ENCODE measurements at regions not wholly inside any gene's neighbourhood (a gene's known extent, or its start where the extent isn't known, plus 50 kb on each side); places are given as distances from the start of the nearest gene placed in this dataset.
A peak's percentile ranks its signal among the peaks of the same experiment; 100 is the strongest.
"Not testable (repeated sequence)": the region's sequence is repeated elsewhere in the genome, so short reads cannot be mapped to it uniquely, and the experiment has no call there.

- no peak for DNase-seq
Measured at GRCh38 chr7:109335951-109336350, 766.3 kb downstream of the DNAJB9 start.

- DNase-seq: peak in 1 of 3 experiments; percentile 44
Measured at GRCh38 chr7:109336531-109336930, 766.9 kb downstream of the DNAJB9 start.

DNA sequence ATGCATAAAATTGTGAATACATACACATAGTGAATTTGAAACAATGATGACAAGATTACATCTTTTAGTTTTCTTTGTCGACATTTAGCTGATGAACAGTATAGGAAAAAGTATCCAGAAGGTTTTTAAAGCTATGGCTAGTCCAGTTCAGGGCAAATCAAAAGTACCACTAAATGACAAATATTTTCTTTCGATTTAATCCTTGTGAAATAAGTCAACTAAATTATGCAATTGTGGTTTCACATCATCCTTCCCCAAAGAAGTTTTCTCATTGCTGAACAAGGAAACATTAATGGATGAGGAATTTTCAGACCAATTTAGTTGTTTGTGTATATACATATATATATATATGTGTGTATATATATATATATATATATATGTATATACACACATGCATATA lies 774.0 kb downstream of the DNAJB9 start:
- no peak for DNase-seq

- DNase-seq: no peak
Measured at GRCh38 chr7:109351493-109351892, 781.8 kb downstream of the DNAJB9 start.

DNA sequence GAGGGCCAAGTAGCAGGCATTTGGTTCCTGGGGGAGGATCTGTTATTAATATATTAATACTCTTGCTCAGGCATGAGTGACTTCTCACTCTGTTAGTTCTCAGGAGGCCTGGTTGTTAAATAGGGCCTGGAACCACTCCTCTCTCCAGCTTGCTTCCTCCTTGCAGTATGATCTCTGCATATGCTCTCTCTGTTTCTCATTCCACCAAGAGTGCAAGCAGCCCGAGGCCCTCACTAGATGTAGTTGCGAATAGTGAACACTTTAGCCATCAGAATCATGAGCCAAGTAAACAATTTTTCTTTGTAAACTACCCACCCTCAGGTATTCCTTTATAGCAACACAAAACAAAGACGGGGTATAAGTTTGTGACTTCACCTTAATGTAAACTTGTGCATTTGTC lies 784.3 kb downstream of the DNAJB9 start:
- DNase-seq: no peak

- DNase-seq: no peak
Measured at GRCh38 chr7:109354552-109354951, 784.9 kb downstream of the DNAJB9 start.

DNA sequence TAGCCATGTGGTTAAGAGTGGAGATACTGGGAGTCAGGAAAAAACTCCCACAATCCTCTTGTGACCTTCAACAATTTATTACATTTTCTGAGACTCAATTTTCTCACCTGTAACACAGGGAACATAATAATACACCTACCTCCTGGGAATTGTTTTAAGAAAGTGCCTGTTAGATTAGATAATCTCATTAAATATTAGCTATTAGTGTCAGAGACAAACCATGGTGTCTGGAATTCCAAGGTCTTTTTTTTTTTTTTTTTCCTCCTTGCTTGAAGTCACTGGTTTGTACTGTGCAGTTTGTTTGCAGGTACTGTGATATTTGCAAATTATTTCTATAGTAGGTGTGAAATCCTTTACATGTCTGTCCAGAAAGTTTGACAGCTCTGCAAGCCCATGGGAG lies 806.1 kb downstream of the DNAJB9 start:
- no peak for DNase-seq

DNA sequence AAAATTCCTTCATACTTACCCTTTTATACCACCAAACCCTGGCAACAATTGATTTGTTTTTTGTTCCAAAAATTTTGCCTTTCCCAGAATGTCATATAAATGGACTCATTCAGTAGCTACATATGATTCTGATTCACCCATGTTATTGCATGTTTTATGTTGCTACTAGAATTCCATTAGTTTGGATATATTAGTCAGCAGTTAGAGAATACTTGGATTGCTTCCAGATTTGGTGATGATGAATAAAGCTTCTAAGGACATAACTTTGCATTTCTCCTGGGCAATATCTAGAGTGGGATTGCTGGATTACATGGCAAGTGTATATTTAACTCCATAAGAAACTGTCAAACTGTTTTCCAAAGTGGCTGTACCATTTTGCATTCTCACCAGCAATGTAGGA lies 806.9 kb downstream of the DNAJB9 start:
- DNase-seq: no peak

GRCh38 chr7:109377076-109377884 lies 807.6 kb downstream of the DNAJB9 start:
- no peak for DNase-seq

GRCh38 chr7:109386959-109387358 lies 817.3 kb downstream of the DNAJB9 start:
- DNase-seq: no peak

DNA sequence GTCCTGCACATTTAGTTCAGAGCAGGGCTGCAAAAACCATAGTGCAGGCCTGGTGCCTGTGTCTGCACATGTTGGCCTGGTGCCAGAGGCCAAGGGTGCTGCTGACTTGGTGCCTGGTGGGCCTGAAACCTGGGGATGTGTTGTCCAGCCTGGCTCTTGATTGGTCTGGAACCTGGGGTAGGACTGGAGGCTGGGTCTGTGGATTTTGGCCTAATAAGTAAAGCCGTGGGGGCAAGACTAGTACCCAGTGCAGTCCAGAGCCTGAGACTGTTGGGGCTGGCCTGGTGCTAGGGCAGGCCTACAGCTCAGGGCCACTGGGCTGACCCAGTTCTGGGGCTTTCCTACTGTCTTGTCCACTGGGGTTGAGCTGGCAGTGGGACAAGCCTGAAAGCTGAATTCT lies 817.9 kb downstream of the DNAJB9 start:
- no peak for DNase-seq

DNA sequence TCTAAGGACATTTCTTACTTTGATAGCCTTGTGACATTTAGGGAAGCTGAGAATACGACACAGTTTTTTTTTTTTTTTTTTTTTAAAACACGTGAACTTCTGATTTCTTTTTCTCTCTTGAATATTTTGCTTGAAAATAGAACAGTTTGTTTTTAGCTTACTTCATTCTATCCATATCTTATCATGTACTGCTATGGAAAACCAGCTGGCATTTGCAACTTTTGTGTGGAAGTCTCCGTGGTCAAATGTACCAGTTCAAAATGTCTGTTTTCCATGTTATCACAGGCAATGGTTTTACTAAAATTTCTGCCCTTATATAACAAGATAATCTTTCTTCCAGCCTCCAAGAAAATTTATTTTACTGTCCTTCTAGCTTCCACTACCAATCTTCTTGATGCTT lies 821.6 kb downstream of the DNAJB9 start:
- DNase-seq: no peak

- DNase-seq: no peak
Measured at GRCh38 chr7:109402107-109402506, 832.4 kb downstream of the DNAJB9 start.

- DNase-seq: no peak
Measured at GRCh38 chr7:109407756-109408155, 838.1 kb downstream of the DNAJB9 start.

- DNase-seq: no peak
Measured at GRCh38 chr7:109437957-109438356, 868.3 kb downstream of the DNAJB9 start.

DNA sequence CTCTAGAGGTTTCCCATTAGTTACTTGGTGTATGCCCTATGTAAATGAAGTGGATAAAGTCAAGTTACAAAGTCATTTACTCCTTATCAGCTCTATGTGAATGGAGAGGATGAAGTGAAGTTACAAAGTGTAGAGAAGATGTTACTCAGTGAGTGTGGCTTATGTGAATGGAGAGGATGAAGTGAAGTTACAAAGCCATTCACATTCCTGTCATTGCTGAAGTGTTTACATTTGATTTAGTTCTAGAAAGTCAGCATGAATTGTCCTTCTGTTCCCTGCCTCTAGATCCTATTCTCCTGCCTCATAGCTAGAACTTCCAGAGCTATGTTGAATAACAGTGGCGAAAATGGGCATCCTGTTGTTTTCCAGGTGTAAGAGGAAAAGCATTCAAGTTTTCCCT lies 880.1 kb downstream of the DNAJB9 start:
- no peak for DNase-seq

DNA sequence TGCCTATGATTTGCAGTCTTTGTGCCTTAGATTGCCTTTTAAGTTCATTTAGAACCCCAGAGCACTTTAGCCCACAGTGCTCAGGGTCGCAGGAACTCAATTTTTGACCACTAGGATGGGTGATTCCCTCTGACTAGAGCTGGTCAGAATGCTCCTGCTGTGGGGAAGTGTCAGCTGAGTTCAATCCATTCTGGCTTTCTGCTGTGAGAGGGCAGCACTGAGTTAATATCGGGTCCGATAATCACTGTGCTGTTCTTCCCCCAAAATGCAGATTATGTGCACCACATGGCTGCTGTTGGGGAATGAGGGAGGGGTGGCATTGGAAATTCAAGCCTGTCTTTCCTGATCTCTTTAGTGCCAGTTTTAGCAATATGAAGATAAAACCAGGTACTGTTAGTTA lies 886.4 kb downstream of the DNAJB9 start:
- DNase-seq: no peak

DNA sequence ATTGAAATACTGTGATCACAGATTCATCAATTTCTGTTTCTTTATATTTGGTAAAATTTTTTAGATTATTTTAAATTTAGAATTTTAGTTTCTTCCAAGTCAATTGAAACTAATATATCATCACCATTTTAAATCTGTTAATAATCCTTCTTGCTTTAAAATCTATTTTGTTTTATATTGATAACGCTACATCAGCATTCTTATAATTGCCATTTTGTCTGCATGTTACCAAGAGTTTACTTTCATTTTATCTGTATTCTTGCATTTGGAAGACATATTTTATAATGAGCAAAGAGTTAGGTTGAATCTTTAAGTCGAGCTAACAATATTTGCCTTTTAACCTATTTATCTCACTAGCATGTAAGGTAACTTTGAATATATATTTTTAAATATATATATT lies 890.6 kb downstream of the DNAJB9 start:
- no peak for DNase-seq

DNA sequence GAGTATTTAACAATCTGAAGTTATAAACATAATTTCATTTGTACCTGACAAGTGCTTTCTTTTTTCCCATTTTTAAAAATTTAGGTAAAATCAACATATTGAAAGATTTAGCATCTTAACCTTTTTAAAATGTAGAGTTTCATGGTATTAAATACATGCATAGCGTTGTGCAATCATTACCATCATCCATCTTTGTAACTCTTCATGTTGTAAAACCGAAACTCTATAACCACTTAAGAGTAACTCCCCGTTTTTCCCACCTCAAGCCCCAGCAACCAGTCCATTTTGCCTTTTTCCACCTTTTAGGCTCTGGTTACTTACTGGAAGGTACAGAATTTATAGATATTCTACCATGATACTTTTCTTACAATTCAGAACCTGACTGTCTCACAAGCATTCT lies 892.5 kb downstream of the DNAJB9 start:
- no peak for DNase-seq

- not testable (repeated sequence) for DNase-seq
Measured at GRCh38 chr7:109467729-109468128, 898.1 kb downstream of the DNAJB9 start.

DNA sequence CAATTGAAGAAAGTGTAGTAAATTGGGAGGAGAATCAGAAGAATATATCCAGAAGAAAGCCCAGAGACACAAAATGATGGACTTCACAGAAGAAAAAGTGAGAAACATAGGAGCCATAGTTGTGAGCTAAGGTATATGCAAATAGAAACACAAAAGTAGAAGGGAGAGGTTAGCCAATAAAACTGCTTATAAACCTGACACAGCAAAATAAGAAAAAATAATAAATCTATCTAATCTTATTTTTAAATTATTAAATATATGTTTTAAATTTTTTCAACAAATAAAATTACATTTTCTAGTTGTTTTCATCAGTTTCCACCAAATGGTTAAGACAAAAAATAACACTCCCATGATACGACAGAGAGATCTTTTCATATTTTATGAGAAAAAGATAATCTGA lies 903.5 kb downstream of the DNAJB9 start:
- DNase-seq: no peak

- peak; percentile 65 to 96 (median 95) for DNase-seq
Measured at GRCh38 chr7:109476409-109476808, 906.7 kb downstream of the DNAJB9 start.

GRCh38 chr7:109479388-109479787 lies 909.7 kb downstream of the DNAJB9 start:
- peak in 2 of 3 experiments; percentile 34 to 54 for DNase-seq

DNA sequence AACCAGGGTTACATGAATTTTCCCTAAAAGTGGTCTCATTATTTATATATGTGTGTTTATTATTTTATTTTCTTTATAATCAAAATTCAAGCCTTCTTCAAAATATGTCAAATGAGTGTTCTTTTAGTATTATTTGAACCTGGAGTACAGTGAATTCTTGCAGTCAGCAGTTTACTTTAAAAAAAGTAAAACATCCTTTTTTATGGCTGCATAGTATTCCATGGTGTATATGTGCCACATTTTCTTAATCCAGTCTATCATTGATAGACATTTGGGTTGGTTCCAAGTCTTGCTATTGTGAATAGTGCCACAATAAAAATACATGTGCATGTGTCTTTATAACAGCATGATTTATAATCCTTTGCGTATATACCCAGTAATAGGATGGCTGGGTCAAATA lies 920.9 kb downstream of the DNAJB9 start:
- not testable (repeated sequence) for DNase-seq

DNA sequence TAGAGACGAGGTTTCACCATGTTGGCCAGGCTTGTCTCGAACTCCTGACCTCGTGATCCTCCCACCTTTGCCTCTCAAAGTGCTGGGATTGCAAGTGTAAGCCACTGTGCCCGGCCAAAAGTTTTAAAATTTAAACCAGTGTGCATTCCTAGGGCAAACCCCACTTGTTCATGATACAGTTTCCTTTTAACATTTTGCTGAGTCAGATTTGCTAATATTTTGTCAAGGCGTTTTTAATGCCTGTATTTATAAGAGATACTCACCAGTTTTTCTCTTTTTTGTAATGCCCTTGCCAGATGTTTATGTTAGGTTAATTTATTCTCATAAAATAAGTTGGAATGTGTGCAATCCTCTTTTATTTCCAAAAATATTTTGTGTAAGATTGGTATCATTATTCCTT lies 927.4 kb downstream of the DNAJB9 start:
- no peak for DNase-seq

Data from NCI-H1417 (cell line).